ENCODE measurements at regions not wholly inside any gene's neighbourhood (a gene's known extent, or its start where the extent isn't known, plus 50 kb on each side); places are given as distances from the start of the nearest gene placed in this dataset.

DNA sequence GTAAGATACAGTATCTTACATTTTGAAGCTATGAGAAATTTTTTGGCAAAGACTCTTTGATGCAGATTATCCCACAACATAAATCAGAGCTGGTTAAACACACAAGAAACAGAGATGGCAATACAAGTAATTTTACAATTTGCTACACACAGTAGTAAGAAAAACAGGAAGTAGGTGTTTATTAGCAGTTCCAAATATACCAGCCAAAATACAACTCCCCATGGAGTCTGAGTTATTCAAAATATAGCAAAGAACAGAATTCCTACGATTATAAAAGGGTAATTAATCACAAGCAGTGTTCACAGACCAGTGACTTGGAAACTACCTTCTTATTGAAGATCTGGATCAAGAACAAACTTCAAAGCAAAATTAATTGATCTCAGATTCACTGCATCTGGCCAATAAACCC is 83.9 kb downstream of the BMP4 start:
- H2AFZ ChIP-seq (ENCODE audit: low read depth): no peak overlapping the region
- no peaks in the 10 kb centered on the region for H3K9me2 ChIP-seq
- H3K27me3 ChIP-seq (ENCODE audit: insufficient read depth): no peaks in the 10 kb centered on the region
- H3K9me3 ChIP-seq: no peaks in the 10 kb centered on the region
- no peak for DNase-seq
- H3K27ac ChIP-seq (ENCODE audit: low read depth in 2 of 2, low read length in 1 of 2): no peak overlapping the region
- no peaks in the 10 kb centered on the region for H4K20me1 ChIP-seq (ENCODE audit: insufficient read depth)
- CTCF ChIA-PET: no interaction called here
- POLR2A ChIA-PET: no interaction called here
- no peaks in the 10 kb centered on the region for H3K4me1 ChIP-seq (ENCODE audit: control insufficient read depth in 1 of 2, insufficient read depth in 2 of 2, low read depth in 1 of 2, low read length in 1 of 2)
- H3F3A ChIP-seq (replicated peaks; ENCODE audit: insufficient read depth): no peaks in the 10 kb centered on the region
- H3K9ac ChIP-seq: no peak overlapping the region
- WGBS (ENCODE audit: low lambda C conversion rate): 11% methylated on average over 1 of the region's 1 CpG
- no peak overlapping the region for H3K4me2 ChIP-seq
- no peaks in the 10 kb centered on the region for H3K36me3 ChIP-seq (replicated peaks in 1 of 2; ENCODE audit: control insufficient read depth in 1 of 2, insufficient read depth in 2 of 2, low read length in 1 of 2)
- H3K4me3 ChIP-seq (ENCODE audit: low read depth in 2 of 2, low read length in 1 of 2): no peak overlapping the region
- no peaks in the 10 kb centered on the region for H3K79me2 ChIP-seq (ENCODE audit: insufficient read depth)
- TF ChIP-seq FOXJ3 (CRISPR knock-in tag; IDR thresholded peaks at IDR 0.05) (no peak), GATA2 (CRISPR knock-in tag; IDR thresholded peaks at IDR 0.05) (no peak), MEF2A (IDR thresholded peaks at IDR 0.05; ENCODE audit: borderline replicate concordance, low read depth) (no peak), TCF12 (IDR thresholded peaks at IDR 0.05) (no peak), NRF1 (IDR thresholded peaks at IDR 0.05; ENCODE audit: low read depth, low read length) (no peak), RFX5 (IDR thresholded peaks at IDR 0.05; ENCODE audit: low read length) (no peak), GABPA (IDR thresholded peaks at IDR 0.05; ENCODE audit: low read depth) (no peak), EP300 (IDR thresholded peaks at IDR 0.05; ENCODE audit: borderline replicate concordance in 1 of 2, low read depth in 1 of 2, low read length in 1 of 2) (no peak), JUND (IDR thresholded peaks at IDR 0.05) (no peak), YY1 (IDR thresholded peaks at IDR 0.05; ENCODE audit: low read depth) (no peak)
- TF ChIP-seq, protein P1, sequence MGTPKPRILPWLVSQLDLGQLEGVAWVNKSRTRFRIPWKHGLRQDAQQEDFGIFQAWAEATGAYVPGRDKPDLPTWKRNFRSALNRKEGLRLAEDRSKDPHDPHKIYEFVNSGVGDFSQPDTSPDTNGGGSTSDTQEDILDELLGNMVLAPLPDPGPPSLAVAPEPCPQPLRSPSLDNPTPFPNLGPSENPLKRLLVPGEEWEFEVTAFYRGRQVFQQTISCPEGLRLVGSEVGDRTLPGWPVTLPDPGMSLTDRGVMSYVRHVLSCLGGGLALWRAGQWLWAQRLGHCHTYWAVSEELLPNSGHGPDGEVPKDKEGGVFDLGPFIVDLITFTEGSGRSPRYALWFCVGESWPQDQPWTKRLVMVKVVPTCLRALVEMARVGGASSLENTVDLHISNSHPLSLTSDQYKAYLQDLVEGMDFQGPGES (IDR thresholded peaks at IDR 0.05; ENCODE audit: low read depth, low read length): no peak
- TF ChIP-seq, protein P2, sequence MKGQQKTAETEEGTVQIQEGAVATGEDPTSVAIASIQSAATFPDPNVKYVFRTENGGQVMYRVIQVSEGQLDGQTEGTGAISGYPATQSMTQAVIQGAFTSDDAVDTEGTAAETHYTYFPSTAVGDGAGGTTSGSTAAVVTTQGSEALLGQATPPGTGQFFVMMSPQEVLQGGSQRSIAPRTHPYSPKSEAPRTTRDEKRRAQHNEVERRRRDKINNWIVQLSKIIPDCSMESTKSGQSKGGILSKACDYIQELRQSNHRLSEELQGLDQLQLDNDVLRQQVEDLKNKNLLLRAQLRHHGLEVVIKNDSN (IDR thresholded peaks at IDR 0.05; ENCODE audit: borderline replicate concordance, low read depth): no peak
- TF ChIP-seq, protein P3, sequence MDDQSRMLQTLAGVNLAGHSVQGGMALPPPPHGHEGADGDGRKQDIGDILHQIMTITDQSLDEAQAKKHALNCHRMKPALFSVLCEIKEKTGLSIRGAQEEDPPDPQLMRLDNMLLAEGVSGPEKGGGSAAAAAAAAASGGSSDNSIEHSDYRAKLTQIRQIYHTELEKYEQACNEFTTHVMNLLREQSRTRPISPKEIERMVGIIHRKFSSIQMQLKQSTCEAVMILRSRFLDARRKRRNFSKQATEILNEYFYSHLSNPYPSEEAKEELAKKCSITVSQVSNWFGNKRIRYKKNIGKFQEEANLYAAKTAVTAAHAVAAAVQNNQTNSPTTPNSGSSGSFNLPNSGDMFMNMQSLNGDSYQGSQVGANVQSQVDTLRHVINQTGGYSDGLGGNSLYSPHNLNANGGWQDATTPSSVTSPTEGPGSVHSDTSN (IDR thresholded peaks at IDR 0.05): no peak
- TF ChIP-seq, protein P4, sequence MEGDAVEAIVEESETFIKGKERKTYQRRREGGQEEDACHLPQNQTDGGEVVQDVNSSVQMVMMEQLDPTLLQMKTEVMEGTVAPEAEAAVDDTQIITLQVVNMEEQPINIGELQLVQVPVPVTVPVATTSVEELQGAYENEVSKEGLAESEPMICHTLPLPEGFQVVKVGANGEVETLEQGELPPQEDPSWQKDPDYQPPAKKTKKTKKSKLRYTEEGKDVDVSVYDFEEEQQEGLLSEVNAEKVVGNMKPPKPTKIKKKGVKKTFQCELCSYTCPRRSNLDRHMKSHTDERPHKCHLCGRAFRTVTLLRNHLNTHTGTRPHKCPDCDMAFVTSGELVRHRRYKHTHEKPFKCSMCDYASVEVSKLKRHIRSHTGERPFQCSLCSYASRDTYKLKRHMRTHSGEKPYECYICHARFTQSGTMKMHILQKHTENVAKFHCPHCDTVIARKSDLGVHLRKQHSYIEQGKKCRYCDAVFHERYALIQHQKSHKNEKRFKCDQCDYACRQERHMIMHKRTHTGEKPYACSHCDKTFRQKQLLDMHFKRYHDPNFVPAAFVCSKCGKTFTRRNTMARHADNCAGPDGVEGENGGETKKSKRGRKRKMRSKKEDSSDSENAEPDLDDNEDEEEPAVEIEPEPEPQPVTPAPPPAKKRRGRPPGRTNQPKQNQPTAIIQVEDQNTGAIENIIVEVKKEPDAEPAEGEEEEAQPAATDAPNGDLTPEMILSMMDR (IDR thresholded peaks at IDR 0.05): no peak

DNA sequence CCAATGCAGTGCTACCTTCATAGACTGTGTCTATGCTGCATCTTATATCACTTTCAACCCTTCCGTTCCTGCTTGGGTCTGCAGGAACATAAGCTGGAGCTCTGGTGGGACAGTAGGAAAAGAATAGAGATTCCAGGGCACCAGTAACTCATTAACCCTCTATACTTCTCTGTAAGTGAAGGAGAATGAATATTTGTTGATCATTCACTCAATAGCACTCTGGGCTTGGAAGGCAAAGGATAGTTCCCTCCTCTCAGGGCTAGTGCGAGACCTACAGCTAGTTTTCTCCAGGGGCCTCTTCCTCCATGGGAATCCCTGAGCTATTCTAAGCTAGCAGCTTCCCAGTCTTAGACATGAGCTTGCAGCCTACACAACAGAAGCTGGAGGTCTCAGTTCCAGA is 84.7 kb downstream of the BMP4 start:
- CTCF ChIA-PET: no interaction called here
- Histone ChIP-seq H3K9me3 (no peaks in the 10 kb centered on the region), H3K79me2 (ENCODE audit: insufficient read depth) (no peaks in the 10 kb centered on the region), H3K9ac (no peak overlapping the region), H3K4me2 (no peak overlapping the region), H3K27me3 (ENCODE audit: insufficient read depth) (no peaks in the 10 kb centered on the region), H4K20me1 (ENCODE audit: insufficient read depth) (no peaks in the 10 kb centered on the region), H3K9me2 (no peaks in the 10 kb centered on the region), H3K4me3 (ENCODE audit: low read depth in 2 of 2, low read length in 1 of 2) (no peak overlapping the region), H3K27ac (ENCODE audit: low read depth in 2 of 2, low read length in 1 of 2) (no peak overlapping the region), H3K36me3 (replicated peaks in 1 of 2; ENCODE audit: control insufficient read depth in 1 of 2, insufficient read depth in 2 of 2, low read length in 1 of 2) (no peaks in the 10 kb centered on the region), H2AFZ (ENCODE audit: low read depth) (no peak overlapping the region), H3K4me1 (ENCODE audit: control insufficient read depth in 1 of 2, insufficient read depth in 2 of 2, low read depth in 1 of 2, low read length in 1 of 2) (no peaks in the 10 kb centered on the region), H3F3A (replicated peaks; ENCODE audit: insufficient read depth) (no peaks in the 10 kb centered on the region)
- POLR2A ChIA-PET: no interaction called here
- 12% methylated on average over 2 of the region's 2 CpGs for WGBS (ENCODE audit: low lambda C conversion rate)
- no peak for TF ChIP-seq RFX5 (IDR thresholded peaks at IDR 0.05; ENCODE audit: low read length)
- DNase-seq: no peak
